ENCODE measurements at regions not wholly inside any gene's neighbourhood (a gene's known extent, or its start where the extent isn't known, plus 50 kb on each side); places are given as distances from the start of the nearest gene placed in this dataset.

GRCh38 chr3:151960961-151961580 lies 87.6 kb downstream of the SUCNR1 start:
- TF ChIP-seq, protein P1, sequence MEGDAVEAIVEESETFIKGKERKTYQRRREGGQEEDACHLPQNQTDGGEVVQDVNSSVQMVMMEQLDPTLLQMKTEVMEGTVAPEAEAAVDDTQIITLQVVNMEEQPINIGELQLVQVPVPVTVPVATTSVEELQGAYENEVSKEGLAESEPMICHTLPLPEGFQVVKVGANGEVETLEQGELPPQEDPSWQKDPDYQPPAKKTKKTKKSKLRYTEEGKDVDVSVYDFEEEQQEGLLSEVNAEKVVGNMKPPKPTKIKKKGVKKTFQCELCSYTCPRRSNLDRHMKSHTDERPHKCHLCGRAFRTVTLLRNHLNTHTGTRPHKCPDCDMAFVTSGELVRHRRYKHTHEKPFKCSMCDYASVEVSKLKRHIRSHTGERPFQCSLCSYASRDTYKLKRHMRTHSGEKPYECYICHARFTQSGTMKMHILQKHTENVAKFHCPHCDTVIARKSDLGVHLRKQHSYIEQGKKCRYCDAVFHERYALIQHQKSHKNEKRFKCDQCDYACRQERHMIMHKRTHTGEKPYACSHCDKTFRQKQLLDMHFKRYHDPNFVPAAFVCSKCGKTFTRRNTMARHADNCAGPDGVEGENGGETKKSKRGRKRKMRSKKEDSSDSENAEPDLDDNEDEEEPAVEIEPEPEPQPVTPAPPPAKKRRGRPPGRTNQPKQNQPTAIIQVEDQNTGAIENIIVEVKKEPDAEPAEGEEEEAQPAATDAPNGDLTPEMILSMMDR (IDR thresholded peaks at IDR 0.05; ENCODE audit: low read depth, low read length): no peak
- no peak for DNase-seq (ENCODE audit: extremely low read depth, low read depth)

DNA sequence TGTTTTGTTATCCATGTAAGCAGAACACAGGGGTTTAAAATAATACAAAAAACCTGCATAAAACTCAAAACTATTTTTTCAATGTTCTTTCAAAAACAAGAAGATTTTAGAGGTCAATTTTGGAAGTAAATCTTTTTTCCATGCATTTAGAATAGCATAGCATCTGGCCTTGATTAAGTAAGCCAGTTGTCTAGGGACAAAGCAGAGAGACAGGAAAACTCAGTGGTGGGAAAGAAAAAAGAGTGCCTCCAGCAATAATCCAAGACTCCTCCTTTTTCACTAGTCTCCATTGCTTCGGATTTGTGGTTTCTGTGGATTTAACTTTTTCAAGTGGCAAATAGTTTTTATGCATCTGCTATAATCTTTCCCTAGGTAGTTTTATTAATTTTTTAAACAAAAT lies 88.9 kb downstream of the SUCNR1 start:
- TF ChIP-seq, protein P1 (IDR thresholded peaks at IDR 0.05; ENCODE audit: low read depth, low read length): no peak
- DNase-seq (ENCODE audit: extremely low read depth, low read depth): no peak

- no peak for DNase-seq (ENCODE audit: extremely low read depth, low read depth)
- TF ChIP-seq, protein P1 (IDR thresholded peaks at IDR 0.05; ENCODE audit: low read depth, low read length): no peak
Measured at GRCh38 chr3:151962912-151963311, 89.5 kb downstream of the SUCNR1 start.

DNA sequence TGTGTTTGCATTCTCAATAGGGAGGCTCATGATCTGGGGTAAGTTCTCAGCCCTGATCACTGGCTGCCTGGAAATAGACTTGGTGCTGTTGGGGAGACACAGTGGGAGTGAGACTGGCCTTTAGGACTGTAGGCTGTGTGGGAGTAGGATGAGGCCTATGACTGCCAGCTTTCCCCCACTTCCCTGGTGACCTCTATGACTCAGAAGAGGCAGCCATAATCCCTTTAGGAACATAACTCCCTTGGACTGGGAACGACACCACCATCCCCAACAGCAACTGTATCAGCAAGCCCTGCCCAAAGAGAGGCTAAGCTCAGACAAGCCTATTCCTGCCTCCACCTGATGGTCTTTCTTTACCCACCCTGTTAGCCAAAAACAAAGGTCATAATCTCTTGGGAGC lies 91.3 kb downstream of the SUCNR1 start:
- DNase-seq (ENCODE audit: extremely low read depth, low read depth): no peak
- TF ChIP-seq, protein P1 (IDR thresholded peaks at IDR 0.05; ENCODE audit: low read depth, low read length): no peak

DNA sequence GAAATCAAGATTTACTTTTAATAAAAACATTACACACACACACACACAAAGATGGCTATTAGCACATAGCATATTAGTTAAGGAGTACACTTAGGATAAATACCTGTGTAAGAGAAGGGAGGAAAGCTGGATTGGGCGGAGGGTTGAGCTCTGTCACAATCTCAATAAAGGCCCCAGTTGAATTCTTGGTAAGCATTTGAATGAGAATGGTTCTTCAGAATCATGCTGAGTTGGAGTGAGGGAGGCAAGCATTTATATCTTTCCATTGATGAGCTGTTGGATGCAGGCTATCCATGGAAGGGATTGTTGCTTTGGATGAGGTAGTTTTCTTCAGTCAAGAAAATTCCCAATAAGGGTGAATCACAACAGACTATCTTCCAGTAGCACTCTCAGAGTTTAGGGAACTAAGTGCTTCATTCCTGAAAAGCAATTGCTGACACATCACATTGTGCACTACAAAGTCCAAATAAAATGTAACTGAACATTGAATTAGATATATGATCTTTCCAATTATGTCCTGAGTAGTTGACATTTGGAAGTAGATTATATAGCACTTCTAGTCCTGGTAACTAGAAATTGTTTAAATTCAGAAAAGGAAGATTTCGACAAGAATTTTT lies 95.7 kb downstream of the SUCNR1 start:
- DNase-seq (ENCODE audit: extremely low read depth, low read depth): no peak
- TF ChIP-seq, protein P1 (IDR thresholded peaks at IDR 0.05; ENCODE audit: low read depth, low read length): no peak

DNA sequence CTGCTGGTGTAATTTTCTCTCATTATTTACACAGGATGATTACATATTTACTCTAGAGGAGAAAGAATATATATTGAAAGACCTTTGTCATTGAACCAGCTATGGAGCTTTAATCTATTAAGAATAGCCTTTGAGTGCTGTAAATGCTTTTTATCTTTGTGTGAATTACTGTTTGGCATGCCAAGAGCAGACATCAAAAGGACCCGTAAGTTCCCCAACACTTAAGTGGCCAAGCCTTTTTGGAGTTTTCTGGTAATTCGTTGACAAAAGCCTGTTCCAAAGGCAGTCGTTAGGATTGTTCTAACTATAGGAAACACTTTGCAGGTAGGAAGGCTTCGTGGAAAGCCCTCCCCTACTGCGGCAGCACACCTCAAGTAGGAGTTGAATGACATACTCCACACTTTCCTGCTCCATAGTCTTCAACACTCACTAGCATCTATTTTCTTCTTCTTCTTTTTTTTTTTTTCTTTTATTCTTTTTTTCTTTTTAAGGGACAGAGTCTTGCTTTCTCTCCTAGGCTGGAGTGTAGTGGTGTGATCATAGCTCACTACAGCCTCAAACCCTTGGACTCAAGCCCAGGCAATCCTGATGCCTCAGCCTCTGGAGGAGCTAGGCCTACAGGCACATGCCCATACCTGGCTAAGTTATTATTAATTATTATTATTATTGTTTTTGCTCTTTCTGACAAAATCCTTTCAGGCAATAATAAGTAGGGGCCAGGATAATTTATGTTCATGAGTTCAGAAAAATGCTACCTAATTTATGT lies 98.6 kb downstream of the SUCNR1 start:
- DNase-seq (ENCODE audit: extremely low read depth, low read depth): no peak
- TF ChIP-seq, protein P1 (IDR thresholded peaks at IDR 0.05; ENCODE audit: low read depth, low read length): no peak

DNA sequence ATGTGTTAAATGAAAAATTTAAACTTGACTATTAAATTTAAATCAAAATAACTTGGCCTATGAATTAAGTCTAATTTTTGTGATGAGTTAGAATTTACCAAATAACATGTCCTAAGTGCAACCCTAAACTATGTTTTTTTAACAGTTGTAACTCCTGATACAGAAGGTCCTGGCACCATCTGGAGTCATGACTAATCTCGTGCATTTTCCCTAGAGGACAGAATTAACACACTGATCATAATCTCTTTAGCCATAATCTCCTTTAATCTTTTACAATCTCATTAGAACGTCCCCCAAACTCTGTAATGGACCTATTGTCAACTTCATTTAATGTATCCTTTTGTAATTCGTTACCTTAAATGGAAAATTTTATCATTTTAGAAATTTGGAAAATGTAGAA lies 100.6 kb downstream of the SUCNR1 start:
- no peak for DNase-seq (ENCODE audit: extremely low read depth, low read depth)
- TF ChIP-seq, protein P1 (IDR thresholded peaks at IDR 0.05; ENCODE audit: low read depth, low read length): no peak
